ENCODE measurements at regions not wholly inside any gene's neighbourhood (a gene's known extent, or its start where the extent isn't known, plus 50 kb on each side); places are given as distances from the start of the nearest gene placed in this dataset.

GRCh38 chr11:114790910-114791309, 112.6 kb downstream of the NXPE2 start:
- H3K4me1 ChIP-seq (ENCODE audit: insufficient read depth, low read length) = no peaks in the 10 kb centered on the region
- no peaks in the 10 kb centered on the region for H3K9me3 ChIP-seq (ENCODE audit: low read depth, low read length)
- H3K27me3 ChIP-seq (ENCODE audit: insufficient read depth, low read length) = no peaks in the 10 kb centered on the region
- H3K4me2 ChIP-seq (ENCODE audit: insufficient read depth, low read length) = no peak overlapping the region
- no peak overlapping the region for H3K4me3 ChIP-seq (ENCODE audit: insufficient read depth, low read length)
- no peaks in the 10 kb centered on the region for H3K36me3 ChIP-seq (ENCODE audit: insufficient read depth, low read length)
- H3K27ac ChIP-seq (ENCODE audit: low read depth, low read length) = no peak overlapping the region
- no peaks in the 10 kb centered on the region for H3K79me2 ChIP-seq (ENCODE audit: insufficient read depth, low read length)
- H2AFZ ChIP-seq (ENCODE audit: low read length) = no peak overlapping the region
- no peaks in the 10 kb centered on the region for H4K20me1 ChIP-seq (ENCODE audit: insufficient read depth, low read length)
- no peak for TF ChIP-seq CTCF (IDR thresholded peaks at IDR 0.05; ENCODE audit: extremely low read depth, low read depth, low read length)
- DNase-seq (ENCODE audit: insufficient read length, low spot score, missing footprints) = no peak

DNA sequence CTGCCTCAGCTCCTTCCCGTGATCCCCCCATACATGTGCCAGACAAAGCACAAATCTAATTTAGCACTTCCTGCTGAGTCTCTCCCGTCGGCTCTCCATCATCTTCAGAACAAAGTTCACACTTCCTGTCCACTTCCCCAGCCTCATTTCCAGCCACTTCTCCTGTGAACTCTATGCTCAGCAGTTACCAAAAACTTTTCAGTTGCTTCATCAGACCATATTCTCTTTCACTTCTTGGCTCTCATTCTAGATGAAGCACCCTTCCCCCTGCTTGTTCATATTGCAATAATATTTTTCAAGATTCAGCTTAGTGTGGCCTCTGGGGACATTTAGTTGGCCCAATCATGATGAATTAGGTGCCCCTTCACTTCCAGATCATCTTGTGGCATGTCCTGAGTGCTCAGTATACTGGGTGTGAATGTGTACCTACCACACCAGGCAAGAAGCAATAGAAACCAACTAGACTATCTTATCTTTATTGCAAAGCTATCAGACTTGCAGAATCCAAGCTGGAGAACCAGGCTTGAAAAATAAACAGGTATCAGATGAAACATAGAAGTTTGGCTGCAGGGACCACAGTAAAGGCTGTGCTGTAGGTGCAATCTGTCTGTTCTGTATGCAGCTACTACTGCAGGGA, 115.8 kb downstream of the NXPE2 start:
- TF ChIP-seq CTCF (IDR thresholded peaks at IDR 0.05; ENCODE audit: extremely low read depth, low read depth, low read length) = no peak
- Histone ChIP-seq H4K20me1 (ENCODE audit: insufficient read depth, low read length) (no peaks in the 10 kb centered on the region), H3K4me3 (ENCODE audit: insufficient read depth, low read length) (no peak overlapping the region), H3K4me1 (ENCODE audit: insufficient read depth, low read length) (no peaks in the 10 kb centered on the region), H3K36me3 (ENCODE audit: insufficient read depth, low read length) (no peaks in the 10 kb centered on the region), H3K79me2 (ENCODE audit: insufficient read depth, low read length) (no peaks in the 10 kb centered on the region), H3K4me2 (ENCODE audit: insufficient read depth, low read length) (no peak overlapping the region), H2AFZ (ENCODE audit: low read length) (no peak overlapping the region), H3K9me3 (ENCODE audit: low read depth, low read length) (no peaks in the 10 kb centered on the region), H3K27me3 (ENCODE audit: insufficient read depth, low read length) (no peaks in the 10 kb centered on the region), H3K27ac (ENCODE audit: low read depth, low read length) (no peak overlapping the region)
- DNase-seq (ENCODE audit: insufficient read length, low spot score, missing footprints) = no peak

GRCh38 chr11:114796954-114797721, 118.8 kb downstream of the NXPE2 start:
- H3K79me2 ChIP-seq (ENCODE audit: insufficient read depth, low read length) = no peaks in the 10 kb centered on the region
- H3K9me3 ChIP-seq (ENCODE audit: low read depth, low read length) = no peaks in the 10 kb centered on the region
- no peaks in the 10 kb centered on the region for H3K36me3 ChIP-seq (ENCODE audit: insufficient read depth, low read length)
- H3K4me1 ChIP-seq (ENCODE audit: insufficient read depth, low read length) = no peaks in the 10 kb centered on the region
- no peak overlapping the region for H3K4me2 ChIP-seq (ENCODE audit: insufficient read depth, low read length)
- no peak overlapping the region for H3K4me3 ChIP-seq (ENCODE audit: insufficient read depth, low read length)
- no peak for TF ChIP-seq CTCF (IDR thresholded peaks at IDR 0.05; ENCODE audit: extremely low read depth, low read depth, low read length)
- DNase-seq (ENCODE audit: insufficient read length, low spot score, missing footprints) = no peak
- no peaks in the 10 kb centered on the region for H4K20me1 ChIP-seq (ENCODE audit: insufficient read depth, low read length)
- H3K27me3 ChIP-seq (ENCODE audit: insufficient read depth, low read length) = no peaks in the 10 kb centered on the region
- H2AFZ ChIP-seq (ENCODE audit: low read length) = no peak overlapping the region
- H3K27ac ChIP-seq (ENCODE audit: low read depth, low read length) = no peak overlapping the region

GRCh38 chr11:114799476-114799875, 121.1 kb downstream of the NXPE2 start:
- no peak overlapping the region for H3K27ac ChIP-seq (ENCODE audit: low read depth, low read length)
- H3K27me3 ChIP-seq (ENCODE audit: insufficient read depth, low read length) = no peaks in the 10 kb centered on the region
- no peaks in the 10 kb centered on the region for H4K20me1 ChIP-seq (ENCODE audit: insufficient read depth, low read length)
- no peaks in the 10 kb centered on the region for H3K9me3 ChIP-seq (ENCODE audit: low read depth, low read length)
- H2AFZ ChIP-seq (ENCODE audit: low read length) = no peak overlapping the region
- H3K4me1 ChIP-seq (ENCODE audit: insufficient read depth, low read length) = no peaks in the 10 kb centered on the region
- H3K79me2 ChIP-seq (ENCODE audit: insufficient read depth, low read length) = no peaks in the 10 kb centered on the region
- H3K4me2 ChIP-seq (ENCODE audit: insufficient read depth, low read length) = no peak overlapping the region
- no peak overlapping the region for H3K4me3 ChIP-seq (ENCODE audit: insufficient read depth, low read length)
- no peaks in the 10 kb centered on the region for H3K36me3 ChIP-seq (ENCODE audit: insufficient read depth, low read length)
- no peak for DNase-seq (ENCODE audit: insufficient read length, low spot score, missing footprints)
- no peak for TF ChIP-seq CTCF (IDR thresholded peaks at IDR 0.05; ENCODE audit: extremely low read depth, low read depth, low read length)
